ENCODE measurements at regions not wholly inside any gene's neighbourhood (a gene's known extent, or its start where the extent isn't known, plus 50 kb on each side); places are given as distances from the start of the nearest gene placed in this dataset.

GRCh38 chr5:167155387-167156005 lies 1135.9 kb upstream of the WWC1 start:
- H3F3A ChIP-seq (ENCODE audit: insufficient read depth, low read length, poor library complexity, severe bottlenecking): no peaks in the 10 kb centered on the region
- no peak overlapping the region for H2AFZ ChIP-seq (ENCODE audit: low read depth, low read length)
- H3K9ac ChIP-seq (ENCODE audit: low read length): no peak overlapping the region
- no peaks in the 10 kb centered on the region for H3K36me3 ChIP-seq (ENCODE audit: insufficient read depth, low read length)
- no peaks in the 10 kb centered on the region for H3K9me2 ChIP-seq (ENCODE audit: insufficient read depth, low read length)
- no peaks in the 10 kb centered on the region for H3K79me2 ChIP-seq (replicated peaks; ENCODE audit: insufficient read depth, low read length)
- no peak for TF ChIP-seq TAF1 (IDR thresholded peaks at IDR 0.05; ENCODE audit: low read depth)
- TF ChIP-seq EP300 (conservative IDR thresholded peaks at IDR 0.05; ENCODE audit: poor library complexity, severe bottlenecking): no peak
- TF ChIP-seq REST (IDR thresholded peaks at IDR 0.05; ENCODE audit: borderline replicate concordance): no peak
- no peak for TF ChIP-seq MXI1 (conservative IDR thresholded peaks at IDR 0.05; ENCODE audit: poor library complexity, severe bottlenecking)
- no peak for TF ChIP-seq CTCF (IDR thresholded peaks at IDR 0.05; ENCODE audit: poor library complexity, severe bottlenecking)
- TF ChIP-seq POLR2AphosphoS5 (IDR thresholded peaks at IDR 0.05): no peak
- no peak for TF ChIP-seq EZH2 (IDR thresholded peaks at IDR 0.05; ENCODE audit: borderline replicate concordance, insufficient read depth, low read length, poor library complexity, severe bottlenecking)
- TF ChIP-seq SMC3 (conservative IDR thresholded peaks at IDR 0.05; ENCODE audit: poor library complexity): no peak
- TF ChIP-seq RAD21 (conservative IDR thresholded peaks at IDR 0.05): no peak
- H3K9me3 ChIP-seq (ENCODE audit: low read length): no peaks in the 10 kb centered on the region
- H3K27me3 ChIP-seq (ENCODE audit: insufficient read depth, low read depth, low read length): no peaks in the 10 kb centered on the region
- H4K20me1 ChIP-seq (ENCODE audit: insufficient read depth): no peaks in the 10 kb centered on the region
- no peak overlapping the region for H3K4me2 ChIP-seq (ENCODE audit: low read length)
- H3K27ac ChIP-seq (ENCODE audit: low read length): no peak overlapping the region
- no peak overlapping the region for H3K4me3 ChIP-seq (ENCODE audit: low read length)

- Histone ChIP-seq H3K27ac (ENCODE audit: low read length) (no peak overlapping the region), H3F3A (ENCODE audit: insufficient read depth, low read length, poor library complexity, severe bottlenecking) (no peaks in the 10 kb centered on the region), H3K9me3 (ENCODE audit: low read length) (no peaks in the 10 kb centered on the region), H3K9ac (ENCODE audit: low read length) (no peak overlapping the region), H3K4me2 (ENCODE audit: low read length) (no peak overlapping the region), H2AFZ (ENCODE audit: low read depth, low read length) (no peak overlapping the region), H3K9me2 (ENCODE audit: insufficient read depth, low read length) (no peaks in the 10 kb centered on the region), H3K4me3 (ENCODE audit: low read length) (no peak overlapping the region), H3K27me3 (ENCODE audit: insufficient read depth, low read depth, low read length) (no peaks in the 10 kb centered on the region), H3K79me2 (replicated peaks; ENCODE audit: insufficient read depth, low read length) (no peaks in the 10 kb centered on the region), H3K36me3 (ENCODE audit: insufficient read depth, low read length) (no peaks in the 10 kb centered on the region), H4K20me1 (ENCODE audit: insufficient read depth) (no peaks in the 10 kb centered on the region)
- TF ChIP-seq RAD21 (conservative IDR thresholded peaks at IDR 0.05) (no peak), TAF1 (IDR thresholded peaks at IDR 0.05; ENCODE audit: low read depth) (no peak), EP300 (conservative IDR thresholded peaks at IDR 0.05; ENCODE audit: poor library complexity, severe bottlenecking) (no peak), REST (IDR thresholded peaks at IDR 0.05; ENCODE audit: borderline replicate concordance) (no peak), POLR2AphosphoS5 (IDR thresholded peaks at IDR 0.05) (no peak), CTCF (IDR thresholded peaks at IDR 0.05; ENCODE audit: poor library complexity, severe bottlenecking) (no peak), MXI1 (conservative IDR thresholded peaks at IDR 0.05; ENCODE audit: poor library complexity, severe bottlenecking) (no peak), EZH2 (IDR thresholded peaks at IDR 0.05; ENCODE audit: borderline replicate concordance, insufficient read depth, low read length, poor library complexity, severe bottlenecking) (no peak), SMC3 (conservative IDR thresholded peaks at IDR 0.05; ENCODE audit: poor library complexity) (no peak)
Observed at GRCh38 chr5:167156446-167156845, 1135.0 kb upstream of the WWC1 start.
